Raji (cell line): ENCODE measurements at regions not wholly inside any gene's neighbourhood (a gene's known extent, or its start where the extent isn't known, plus 50 kb on each side); places are given as distances from the start of the nearest gene placed in this dataset.

Experiments used
- POLR2A ChIP-seq: IDR thresholded peaks from 2 replicates; pipeline ENCODE4 v1.6.1; 2011; ENCODE audit warnings: low read depth, low read length, control low read depth; ENCODE audit not compliant: insufficient read depth

- no peak for TF ChIP-seq POLR2A
Observed at GRCh38 chrX:73922856-73923455, 70.4 kb upstream of the XIST start.

GRCh38 chrX:73916931-73917667 is 64.6 kb upstream of the XIST start:
- TF ChIP-seq POLR2A = no peak

- no peak for TF ChIP-seq POLR2A
Observed at GRCh38 chrX:73916489-73916888, 64.0 kb upstream of the XIST start.

DNA sequence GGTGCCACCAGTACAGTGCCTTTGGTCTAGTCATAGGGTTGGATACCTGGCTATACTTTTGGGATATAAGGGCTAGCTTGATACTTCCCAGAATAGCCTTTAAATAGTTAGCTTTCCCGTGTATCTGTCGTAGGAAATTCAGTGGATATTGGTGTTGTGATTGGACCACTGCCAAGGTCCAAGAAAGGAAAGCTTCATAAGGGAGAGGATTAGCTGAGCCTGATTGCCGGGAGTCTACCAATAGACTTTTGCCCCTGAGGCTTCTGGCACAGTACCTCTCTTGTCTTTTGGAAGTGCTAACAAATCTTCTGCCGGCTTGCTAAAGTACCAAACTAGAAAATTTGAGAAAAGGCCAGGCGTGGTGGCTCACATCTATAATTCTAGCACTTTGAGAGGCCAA is 61.1 kb upstream of the XIST start:
- no peak for TF ChIP-seq POLR2A

- no peak for TF ChIP-seq POLR2A
Observed at GRCh38 chrX:73903941-73904340, 51.4 kb upstream of the XIST start.
